ENCODE measurements at regions not wholly inside any gene's neighbourhood (a gene's known extent, or its start where the extent isn't known, plus 50 kb on each side); places are given as distances from the start of the nearest gene placed in this dataset.
"Not testable (repeated sequence)": the region's sequence is repeated elsewhere in the genome, so short reads cannot be mapped to it uniquely, and the experiment has no call there.

- DNase-seq (ENCODE audit: missing footprints) (no peak), ATAC-seq (no peak)
- intact Hi-C loops (cut with DNase I): no loop called here
Observed at GRCh38 chr9:31390403-31391025, 993.9 kb upstream of the ACO1 start.

DNA sequence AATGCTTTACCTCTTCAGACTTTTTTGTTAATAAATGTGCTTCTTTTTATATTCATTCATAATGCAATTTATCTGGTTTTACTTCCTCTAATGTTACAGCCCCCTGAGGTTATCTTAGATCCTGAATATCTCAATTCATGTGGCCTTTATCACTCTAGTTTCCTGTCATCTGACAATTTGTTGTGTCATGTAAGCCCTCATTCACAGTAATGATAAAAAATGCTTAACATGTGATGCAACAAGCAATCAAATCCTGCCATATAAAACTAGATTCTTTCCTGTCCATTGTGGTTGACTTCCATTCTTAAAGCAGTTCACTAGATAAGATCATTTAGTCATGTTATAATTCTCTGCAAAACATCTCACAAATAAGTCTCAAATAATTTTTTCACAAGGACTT lies 991.2 kb upstream of the ACO1 start:
- DNase-seq (ENCODE audit: missing footprints) (no peak), ATAC-seq (no peak)
- intact Hi-C loops (cut with DNase I): no loop called here

DNA sequence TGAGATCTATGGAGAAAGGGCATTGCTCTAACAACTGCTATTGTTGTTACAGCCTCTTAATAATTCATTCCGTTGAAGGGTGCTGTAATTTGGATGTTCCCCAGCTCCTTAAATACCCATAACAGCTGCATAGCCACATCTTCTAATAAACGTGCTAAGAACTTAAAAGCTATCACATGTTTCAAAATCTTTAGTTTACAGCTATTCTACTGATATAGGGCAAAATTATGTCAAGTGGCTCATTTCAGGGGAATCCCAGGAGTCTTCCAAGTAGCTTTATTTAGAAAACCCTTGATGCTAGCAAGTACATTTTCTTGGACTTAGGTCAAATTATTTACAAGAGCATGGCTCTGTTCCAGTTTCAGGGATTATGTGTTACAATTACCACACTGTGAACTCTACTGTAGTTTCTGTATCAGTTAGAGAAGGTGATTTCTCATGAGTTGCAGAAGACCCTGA lies 990.4 kb upstream of the ACO1 start:
- no peak for DNase-seq (ENCODE audit: missing footprints)
- intact Hi-C loops (cut with DNase I): no loop called here
- no peak for ATAC-seq

DNA sequence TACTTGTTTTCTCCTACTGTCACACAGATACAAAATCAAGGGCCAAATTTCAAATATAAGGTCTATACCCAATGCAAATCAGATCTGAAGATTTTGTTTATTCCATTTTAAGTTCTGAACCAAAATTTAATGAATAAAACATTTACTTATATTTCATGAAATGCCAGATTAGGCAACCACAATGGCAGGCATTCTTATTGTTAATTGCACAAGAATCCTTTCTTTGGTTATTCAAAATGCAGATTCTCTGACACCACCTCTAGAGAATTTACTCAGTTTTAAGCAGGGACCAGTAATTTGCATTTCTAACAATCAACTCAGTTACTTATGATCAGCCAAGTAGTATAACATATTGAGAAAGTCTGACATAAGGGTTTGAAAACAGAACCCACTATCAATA lies 972.4 kb upstream of the ACO1 start:
- ATAC-seq (no peak), DNase-seq (ENCODE audit: missing footprints) (no peak)
- intact Hi-C loops (cut with DNase I): no loop called here

DNA sequence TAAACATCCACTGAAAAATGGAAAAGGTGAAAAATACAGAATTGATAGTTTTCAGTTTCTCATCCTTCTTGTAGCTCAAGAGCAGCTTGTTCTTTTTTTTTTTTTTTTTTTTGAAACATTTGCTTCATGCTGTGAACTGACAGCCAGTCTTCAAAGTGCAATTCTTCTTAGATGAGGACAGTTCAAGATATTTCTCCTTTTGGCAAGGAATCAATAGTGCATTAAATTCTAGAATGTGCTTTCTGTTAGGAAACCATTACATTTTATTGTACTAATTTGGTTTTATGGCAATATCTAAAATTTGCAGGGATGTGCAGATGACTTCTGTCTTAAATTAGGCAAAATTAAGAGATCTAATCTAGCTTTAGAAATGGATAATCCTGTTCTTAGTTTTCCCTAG lies 969.3 kb upstream of the ACO1 start:
- DNase-seq (ENCODE audit: missing footprints) (no peak), ATAC-seq (no peak)
- intact Hi-C loops (cut with DNase I): no loop called here

GRCh38 chr9:31418419-31418818 lies 966.0 kb upstream of the ACO1 start:
- intact Hi-C loops (cut with DNase I): no loop called here
- ATAC-seq: no peak
- DNase-seq (ENCODE audit: missing footprints): no peak

DNA sequence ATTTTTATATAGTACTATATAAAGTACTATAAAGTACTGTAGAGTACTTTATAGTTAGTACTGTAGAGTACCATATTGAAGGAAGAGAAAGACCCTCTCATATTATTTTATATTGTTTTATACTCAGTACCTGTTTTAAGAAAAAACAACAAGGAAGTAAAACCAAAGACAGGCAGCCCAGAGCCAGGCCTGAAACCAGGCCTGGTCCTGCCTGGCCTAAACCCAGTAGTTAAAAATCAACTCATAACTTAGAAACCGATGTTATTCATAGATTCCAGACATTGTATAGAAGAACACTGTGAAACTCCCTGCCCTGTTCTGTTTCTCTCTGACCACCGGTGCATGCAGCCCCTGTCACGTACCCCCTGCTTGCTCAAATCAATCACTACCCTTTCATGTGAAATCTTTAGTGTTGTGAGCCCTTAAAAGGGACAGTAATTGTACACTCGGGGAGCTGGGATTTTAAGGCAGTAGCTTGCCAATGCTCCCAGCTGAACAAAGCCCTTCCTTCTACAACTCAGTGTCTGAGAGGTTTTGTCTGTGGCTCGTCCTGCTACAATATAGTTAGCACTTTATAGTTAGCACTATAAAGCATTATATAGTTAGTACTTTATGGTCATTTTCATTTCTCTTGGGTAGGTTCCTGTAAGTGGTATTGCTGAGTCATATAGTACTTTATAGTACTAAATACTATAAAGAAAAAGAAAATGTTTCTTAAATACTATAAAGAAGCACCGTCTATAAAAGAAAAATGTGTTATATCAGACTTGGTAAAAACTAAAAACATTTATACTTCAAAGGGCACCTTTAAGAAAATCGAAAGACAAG lies 940.6 kb upstream of the ACO1 start:
- intact Hi-C loops (cut with DNase I); DNase-seq (ENCODE audit: missing footprints); ATAC-seq: not testable (repeated sequence)

DNA sequence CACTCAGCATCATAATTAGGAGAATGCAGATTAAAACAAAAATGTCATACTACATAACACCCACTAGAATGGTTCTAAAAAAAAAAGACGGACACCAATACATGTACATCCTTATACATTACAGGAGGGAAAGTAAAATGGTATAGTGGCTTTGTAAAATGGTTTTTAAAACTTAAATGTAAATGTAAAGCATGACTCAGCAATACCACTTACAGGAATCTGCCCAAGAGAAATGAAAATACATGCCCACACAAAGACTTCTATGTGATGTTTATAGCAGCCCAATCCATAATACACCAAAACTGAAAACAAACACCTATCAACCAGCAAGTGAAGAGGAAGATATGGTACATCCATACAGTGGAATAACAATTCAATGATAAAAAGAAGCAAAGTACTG lies 939.1 kb upstream of the ACO1 start:
- no peak for ATAC-seq
- no peak for DNase-seq (ENCODE audit: missing footprints)
- intact Hi-C loops (cut with DNase I): no loop called here

DNA sequence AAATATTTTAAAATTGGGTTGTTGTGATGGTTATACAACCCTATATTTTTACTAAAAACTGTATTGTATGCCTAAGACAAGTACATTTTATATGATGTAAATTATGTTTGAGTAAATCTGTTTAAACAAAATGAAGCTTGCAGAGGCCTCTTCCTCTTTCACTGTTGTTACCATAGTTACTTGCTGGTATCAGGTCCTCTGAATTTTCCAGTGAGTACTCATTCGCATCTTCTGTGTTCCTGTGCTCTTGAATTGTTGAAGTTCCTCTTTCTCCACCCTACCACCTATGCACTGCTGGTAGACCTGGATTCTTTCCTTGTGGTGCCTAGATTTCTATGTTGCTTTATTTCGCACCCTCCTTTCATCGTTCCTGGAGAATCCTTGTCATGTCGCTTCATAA lies 938.5 kb upstream of the ACO1 start:
- intact Hi-C loops (cut with DNase I): no loop called here
- ATAC-seq: no peak
- DNase-seq (ENCODE audit: missing footprints): no peak

DNA sequence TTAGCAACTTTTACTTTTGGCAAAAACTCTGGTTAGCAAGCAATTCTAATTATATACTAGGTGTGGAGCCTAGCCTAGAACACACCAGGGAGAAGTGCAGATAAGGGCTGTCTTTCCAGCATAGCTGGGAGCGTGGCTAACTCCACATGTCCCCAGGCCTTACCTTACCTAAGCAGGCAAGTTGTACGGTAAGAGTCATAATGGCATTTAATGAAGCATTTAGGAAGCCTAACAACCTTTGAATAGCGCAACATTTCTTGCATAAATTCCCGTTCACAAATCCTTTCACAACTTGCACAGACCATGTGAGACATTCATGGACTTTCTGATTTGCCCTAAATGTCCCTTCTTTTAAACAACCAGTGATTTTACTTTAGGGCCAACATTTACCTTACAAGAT lies 917.4 kb upstream of the ACO1 start:
- no peak for DNase-seq (ENCODE audit: missing footprints)
- intact Hi-C loops (cut with DNase I): no loop called here
- no peak for ATAC-seq

- ATAC-seq (no peak), DNase-seq (ENCODE audit: missing footprints) (no peak)
- intact Hi-C loops (cut with DNase I): no loop called here
Observed at GRCh38 chr9:31470051-31470450, 914.4 kb upstream of the ACO1 start.

DNA sequence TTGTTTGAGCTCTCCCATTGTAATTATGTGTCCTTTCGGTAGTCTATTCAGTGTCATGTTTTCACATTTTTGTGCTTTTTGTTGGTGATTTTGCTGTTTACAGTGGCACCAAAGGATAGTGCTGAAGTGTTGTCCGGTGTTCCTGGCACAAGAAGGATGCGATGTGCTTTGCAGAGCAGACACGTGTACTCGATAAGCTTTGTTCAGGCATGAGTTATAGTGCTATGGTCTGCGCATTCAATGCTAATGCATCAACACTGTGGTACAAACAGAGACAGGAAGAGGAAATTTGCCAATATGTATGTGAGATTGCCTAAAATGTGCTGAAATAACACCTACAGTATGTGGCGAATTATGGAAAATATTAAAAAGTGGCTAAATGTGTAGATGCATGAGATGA lies 913.4 kb upstream of the ACO1 start:
- DNase-seq (ENCODE audit: missing footprints) (no peak), ATAC-seq (no peak)
- intact Hi-C loops (cut with DNase I): no loop called here

GRCh38 chr9:31486630-31487029 lies 897.8 kb upstream of the ACO1 start:
- ATAC-seq (no peak), DNase-seq (ENCODE audit: missing footprints) (no peak)
- intact Hi-C loops (cut with DNase I): no loop called here

DNA sequence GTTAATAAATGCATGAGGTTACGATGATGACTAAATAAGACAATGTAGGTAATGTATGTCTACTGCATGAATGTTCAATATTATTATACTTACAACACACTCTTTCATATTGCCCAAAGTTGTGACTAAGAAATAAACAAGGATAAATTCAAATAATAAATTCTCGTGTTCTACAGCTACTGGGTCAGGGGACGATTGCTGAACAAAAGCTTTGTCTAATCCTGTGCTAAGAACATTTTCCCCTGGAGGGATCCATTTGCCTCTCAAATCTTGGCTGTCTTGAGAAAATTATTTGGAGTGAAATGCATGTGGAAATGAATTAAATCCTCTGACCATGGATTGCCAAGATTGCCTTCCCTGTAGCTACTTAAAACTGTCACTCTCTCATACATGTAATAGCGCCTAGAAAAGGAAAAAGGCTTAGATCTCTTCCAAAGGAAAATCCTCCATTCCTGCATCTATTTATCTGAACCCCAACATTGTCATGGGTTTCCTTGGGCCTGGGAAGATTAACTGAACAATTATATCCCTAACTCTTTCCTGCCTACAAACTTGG lies 893.8 kb upstream of the ACO1 start:
- ATAC-seq: no peak

GRCh38 chr9:31492229-31492628 lies 892.2 kb upstream of the ACO1 start:
- ATAC-seq: no peak
- DNase-seq (ENCODE audit: missing footprints): no peak
- intact Hi-C loops (cut with DNase I): no loop called here

More for the DNA sequence above, 893.8 kb upstream of the ACO1 start:
- DNase-seq (ENCODE audit: missing footprints): no peak
- intact Hi-C loops (cut with DNase I): no loop called here

GRCh38 chr9:31500422-31500821 lies 884.0 kb upstream of the ACO1 start:
- ATAC-seq: no peak
- intact Hi-C loops (cut with DNase I): no loop called here
- no peak for DNase-seq (ENCODE audit: missing footprints)

GRCh38 chr9:31519011-31519410 lies 865.4 kb upstream of the ACO1 start:
- DNase-seq (ENCODE audit: missing footprints) (no peak), ATAC-seq (no peak)
- intact Hi-C loops (cut with DNase I): no loop called here

DNA sequence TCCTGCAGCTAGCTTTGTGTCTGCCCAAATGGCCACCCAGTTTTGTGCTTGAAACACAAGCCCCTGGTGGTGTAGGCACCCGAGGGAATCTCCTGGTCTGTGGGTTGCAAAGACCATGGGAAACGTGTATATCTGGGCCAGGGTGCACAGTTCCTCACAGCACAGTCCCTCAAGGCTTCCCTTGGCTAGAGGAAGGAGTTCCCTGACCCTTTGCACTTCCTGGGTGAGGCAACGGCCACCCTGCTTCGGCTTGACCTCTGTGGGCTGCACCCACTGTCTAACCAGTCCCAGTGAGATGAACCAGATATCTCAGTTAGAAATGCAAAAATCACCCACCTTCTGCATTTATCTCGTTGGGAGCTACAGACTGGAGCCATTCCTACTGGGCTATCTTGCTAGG lies 865.0 kb upstream of the ACO1 start:
- ATAC-seq: no peak
- intact Hi-C loops (cut with DNase I): no loop called here

GRCh38 chr9:31519826-31520225 lies 864.6 kb upstream of the ACO1 start:
- intact Hi-C loops (cut with DNase I): no loop called here
- DNase-seq (ENCODE audit: missing footprints) (no peak), ATAC-seq (no peak)

More for the DNA sequence above, 865.0 kb upstream of the ACO1 start:
- no peak for DNase-seq (ENCODE audit: missing footprints)

Data from Right ventricle myocardium inferior (tissue), 1 donor.